Epidermal melanocyte (primary cell): ENCODE measurements at regions not wholly inside any gene's neighbourhood (a gene's known extent, or its start where the extent isn't known, plus 50 kb on each side); places are given as distances from the start of the nearest gene placed in this dataset.

ENCODE experiments used
- DNase-seq: peaks from one replicate; pipeline ENCODE4 v3.0.0; 2011; ENCODE audit warnings: low spot score; ENCODE audit not compliant: insufficient read length

DNA sequence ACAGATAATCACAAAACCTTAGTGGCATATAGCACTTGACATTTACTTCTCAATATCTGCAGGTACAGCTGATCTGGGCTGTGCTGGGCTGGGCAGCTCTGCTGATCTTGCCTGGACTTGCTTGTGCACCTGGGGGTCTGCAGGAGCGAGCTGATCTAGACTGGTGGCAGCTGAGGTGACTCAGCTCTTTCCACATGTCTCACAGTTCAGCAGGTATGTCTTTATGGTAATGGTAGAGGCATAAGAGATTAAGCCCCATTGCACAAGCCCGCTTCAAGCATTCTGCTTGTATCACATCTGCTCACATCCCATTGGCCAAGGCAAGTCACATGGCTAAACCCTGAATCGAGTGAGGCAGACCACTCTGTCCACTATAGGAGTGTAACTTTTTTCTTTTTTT, 506.7 kb downstream of the BCOR start:
- DNase-seq = no peak

DNA sequence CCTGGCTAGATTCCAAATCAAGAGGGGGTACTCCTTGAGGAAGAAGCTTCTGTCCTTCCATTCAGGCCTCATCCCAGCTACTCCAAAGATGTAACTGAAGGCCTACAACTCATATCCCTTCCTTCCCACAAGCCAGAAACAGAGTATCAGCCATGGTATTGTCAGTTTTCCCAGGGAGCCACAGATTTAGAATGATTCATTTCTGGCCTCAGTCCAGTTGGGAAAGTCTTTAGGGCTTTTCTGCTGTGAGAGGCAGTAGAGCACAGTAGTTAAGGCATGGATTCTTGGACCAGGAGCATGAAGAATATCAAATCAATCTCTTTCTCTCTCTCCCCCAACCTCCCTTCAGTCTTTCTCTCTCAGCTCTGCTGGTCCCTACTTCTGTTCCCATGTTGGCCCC, 505.0 kb downstream of the BCOR start:
- DNase-seq = no peak

DNA sequence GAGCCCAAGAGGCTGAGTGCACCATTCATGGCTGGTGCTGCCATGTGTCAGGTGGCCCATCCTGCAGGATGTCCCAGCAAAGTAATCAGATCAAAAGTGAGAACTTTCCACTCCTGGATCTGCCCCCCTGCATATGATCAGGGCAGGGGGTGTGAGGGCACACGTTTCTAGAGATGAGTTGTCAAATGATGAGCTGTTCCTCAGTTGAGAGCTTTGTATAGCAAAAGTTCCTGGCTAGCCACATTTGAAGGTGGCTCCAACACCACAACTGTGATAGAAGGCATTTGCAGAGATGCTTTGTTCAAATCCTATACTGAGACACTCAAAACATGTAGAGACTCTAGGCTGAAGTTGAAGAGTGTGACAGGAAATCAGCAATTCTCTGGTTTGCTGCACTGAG, 501.8 kb downstream of the BCOR start:
- no peak for DNase-seq

DNA sequence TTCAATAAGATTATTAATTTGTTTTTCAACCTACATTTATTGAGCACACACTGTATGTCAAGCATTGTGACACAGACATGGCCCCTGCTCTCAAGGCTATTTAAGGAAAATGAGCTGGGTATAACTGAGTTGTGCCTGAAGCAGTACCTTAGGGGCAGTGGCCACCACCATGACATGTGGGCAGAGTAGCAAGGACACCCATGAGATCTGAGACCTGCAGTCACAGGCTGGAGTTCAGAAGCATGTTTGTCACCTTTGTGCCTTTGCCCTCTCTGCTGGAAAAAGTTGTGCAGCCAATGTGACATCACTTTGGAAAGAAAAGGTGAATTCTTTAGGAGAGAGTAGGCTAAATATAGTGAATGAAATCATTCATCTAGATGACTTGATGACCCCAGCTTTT, 501.3 kb downstream of the BCOR start:
- DNase-seq = no peak

DNA sequence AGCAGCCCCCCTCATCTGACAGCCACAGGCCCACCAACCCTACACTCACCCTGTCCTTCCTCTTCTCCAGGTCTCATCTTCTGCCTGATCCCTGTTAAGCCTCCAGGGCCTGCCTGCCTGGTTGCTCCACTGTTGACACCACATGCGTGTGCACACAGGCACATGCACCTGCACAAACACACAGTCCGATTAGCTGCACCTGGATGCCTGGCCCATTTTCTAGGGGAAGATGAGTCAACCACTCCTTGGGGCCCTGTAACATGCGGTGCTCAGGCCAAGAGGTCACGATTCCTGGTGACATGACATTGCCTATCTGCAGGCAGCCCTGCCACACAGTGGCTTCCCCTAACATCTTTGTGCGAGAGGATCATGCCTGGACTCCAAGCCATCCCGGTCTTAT, 498.4 kb downstream of the BCOR start:
- DNase-seq = no peak

DNA sequence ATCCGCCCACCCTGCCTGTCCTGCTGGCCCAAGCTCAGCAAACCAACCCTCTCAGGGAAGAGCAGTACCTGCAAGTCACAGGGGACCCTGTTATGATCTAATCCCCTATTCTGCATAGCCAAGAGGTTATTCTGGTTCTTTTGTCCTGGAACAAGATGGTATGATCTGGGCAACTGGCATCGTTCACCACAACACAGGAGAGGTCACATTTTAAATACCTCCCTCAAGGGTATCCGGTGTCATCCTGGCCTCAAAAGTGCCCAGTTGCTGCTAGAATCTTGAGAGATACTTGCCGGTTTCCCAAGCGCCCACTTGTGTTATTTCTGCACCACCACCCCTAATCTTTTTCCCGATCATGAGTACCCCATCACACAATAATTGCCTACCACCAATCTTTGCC, 497.5 kb downstream of the BCOR start:
- DNase-seq = no peak

DNA sequence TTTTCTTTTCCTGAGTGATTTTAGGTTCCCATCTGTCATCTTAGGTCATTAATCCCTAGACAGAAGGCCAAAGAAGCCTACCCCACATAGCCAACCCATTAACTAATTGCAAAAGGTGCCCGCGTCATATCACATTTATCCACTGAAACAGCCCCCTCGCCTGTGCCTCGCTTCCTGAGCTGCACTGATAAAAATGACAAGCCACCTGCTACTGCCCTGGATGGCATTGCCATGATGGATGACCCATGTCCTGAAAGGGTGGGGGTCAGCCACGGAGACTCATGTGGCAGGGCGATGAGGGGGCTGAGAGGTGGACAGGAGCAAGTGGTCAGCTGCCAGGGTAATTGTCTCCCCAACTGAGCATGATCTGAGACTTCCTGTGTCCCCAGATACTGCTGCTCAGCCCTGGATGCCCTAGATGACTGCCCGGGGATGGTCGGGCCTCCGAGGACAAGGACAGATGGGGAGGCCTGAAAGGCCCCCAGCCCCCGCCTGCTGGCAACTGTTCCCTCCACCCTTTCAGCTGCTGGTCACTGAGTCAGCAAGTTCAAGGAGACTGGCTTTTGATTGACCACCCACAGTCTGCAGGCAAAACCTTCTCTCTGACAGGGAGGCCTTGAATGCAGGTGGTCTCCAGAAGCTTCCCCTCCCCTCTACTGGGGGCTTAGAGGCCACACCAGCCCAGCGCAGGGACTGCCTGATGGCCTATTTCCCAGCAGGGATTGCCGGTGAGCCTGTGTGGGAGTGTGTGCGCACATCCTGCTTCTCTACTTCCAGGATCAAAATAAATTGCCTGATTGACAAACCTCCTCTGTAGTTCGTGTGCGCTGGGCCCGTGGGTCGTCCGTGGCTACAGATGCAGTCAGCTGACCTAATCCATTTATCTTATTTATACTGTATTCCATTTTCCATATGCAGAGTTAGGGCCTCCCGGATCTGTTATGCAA, 496.3 kb downstream of the BCOR start:
- no peak for DNase-seq

DNA sequence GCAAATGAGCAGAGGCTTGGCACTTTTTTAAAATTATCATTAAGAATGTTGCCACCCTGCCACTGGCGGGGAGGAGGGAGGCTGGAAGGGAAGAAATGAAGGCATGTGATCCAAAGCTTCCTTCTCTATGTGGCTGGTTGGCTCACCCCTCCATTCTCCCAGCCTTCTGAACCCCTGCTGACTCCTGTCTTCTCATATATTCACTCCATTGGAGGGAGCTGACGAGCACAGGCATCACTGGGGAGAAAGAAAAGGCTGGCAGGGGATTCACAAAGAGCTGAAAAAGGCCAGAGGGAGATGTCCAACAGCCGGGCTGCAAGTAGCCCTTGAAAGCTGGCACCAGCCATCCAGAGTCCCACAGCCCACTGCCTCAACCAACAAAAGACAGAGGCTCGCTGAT, 495.6 kb downstream of the BCOR start:
- DNase-seq = no peak

DNA sequence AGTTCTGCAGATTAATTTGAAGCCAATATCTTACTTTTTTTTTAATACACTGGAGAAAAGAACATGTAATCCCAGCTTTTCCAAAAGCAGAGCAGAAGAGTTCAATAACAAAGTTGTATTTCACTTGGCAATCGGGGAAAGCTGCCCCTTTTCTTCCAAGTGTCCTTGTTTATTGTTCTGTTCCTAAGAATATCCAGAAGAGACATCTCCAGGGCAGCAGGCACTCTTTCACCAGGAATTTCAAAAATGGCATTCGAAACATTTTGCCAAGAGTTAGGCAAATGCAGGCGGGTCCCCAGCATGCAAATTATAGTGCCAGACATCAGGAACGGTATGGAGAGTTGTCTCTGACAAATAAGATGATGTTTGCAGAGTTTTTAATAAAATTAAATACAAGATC, 494.5 kb downstream of the BCOR start:
- no peak for DNase-seq

DNA sequence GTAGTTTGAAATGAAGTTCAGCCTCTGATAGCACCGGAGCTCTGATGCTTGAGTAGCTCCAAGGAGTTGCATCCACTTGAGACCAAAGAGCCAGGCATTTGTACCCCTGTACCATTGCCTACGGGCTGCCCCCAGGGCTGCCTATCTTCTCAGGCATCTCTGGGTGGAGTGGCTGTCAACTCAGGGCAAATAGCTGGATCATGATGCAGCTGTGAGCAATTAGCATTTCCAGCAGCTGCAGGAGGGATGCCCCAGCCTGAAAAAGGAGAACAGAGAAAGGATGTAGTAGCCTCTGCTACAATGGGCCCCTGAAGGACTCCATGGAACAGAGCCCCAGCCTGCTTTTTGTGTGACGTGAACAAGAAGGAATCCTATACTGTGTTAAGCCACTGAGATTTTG, 492.6 kb downstream of the BCOR start:
- no peak for DNase-seq

DNA sequence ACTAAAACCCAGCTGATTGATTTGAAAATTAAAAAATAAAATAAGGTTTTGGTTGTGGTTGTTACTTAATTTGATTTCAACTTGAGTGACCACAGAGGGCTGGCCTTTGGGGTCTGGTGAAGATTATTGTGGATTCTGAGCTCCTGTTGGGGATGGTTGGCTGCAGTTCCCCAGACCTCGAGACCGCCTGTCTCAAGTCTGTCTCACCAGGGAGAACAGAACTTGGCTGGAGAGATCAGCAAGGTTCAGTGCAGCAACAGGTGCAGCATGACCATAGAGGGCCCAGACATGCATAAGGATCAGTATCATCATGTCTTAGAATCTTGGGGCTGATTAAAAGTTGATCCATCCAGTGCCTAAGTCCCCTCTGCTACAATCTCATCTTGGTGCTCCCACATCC, 491.9 kb downstream of the BCOR start:
- no peak for DNase-seq

DNA sequence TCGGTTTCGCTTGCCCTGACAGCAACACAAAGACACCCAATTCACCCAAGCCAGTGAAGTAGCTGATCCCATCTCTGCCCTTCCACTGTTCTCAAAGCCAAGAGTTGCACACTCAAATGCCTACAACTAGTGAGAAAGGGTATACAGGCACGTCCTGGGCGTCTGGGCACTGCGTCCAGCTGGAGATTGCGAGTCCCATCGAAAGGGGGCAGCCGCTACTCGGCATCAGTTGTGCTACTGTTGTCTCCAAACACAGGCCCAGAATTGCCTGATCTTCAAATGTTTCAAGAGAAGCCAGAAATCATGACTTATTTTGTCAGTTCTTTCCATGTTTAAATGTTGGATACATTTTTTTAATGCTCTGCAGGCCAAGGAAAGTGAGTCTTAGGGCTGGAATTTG, 487.8 kb downstream of the BCOR start:
- DNase-seq = no peak

DNA sequence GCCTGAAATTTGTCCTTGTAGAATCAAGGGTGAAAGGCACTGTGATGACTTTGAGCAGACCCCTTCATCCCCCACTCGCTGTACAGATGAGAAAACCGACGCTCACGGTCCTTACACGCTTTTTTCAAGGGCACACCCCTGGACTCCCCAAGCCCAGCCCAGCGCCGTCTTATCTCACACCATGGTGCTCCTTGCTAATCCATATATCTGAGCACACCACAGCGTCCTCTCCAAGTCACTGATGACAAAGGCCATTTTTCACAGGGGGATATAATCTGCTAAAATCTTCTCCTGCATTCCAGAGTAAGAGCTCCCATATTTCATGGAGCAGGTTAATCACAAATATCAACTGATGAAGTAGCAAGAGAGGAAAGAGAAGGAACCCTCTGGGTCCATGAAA, 486.3 kb downstream of the BCOR start:
- DNase-seq = no peak

DNA sequence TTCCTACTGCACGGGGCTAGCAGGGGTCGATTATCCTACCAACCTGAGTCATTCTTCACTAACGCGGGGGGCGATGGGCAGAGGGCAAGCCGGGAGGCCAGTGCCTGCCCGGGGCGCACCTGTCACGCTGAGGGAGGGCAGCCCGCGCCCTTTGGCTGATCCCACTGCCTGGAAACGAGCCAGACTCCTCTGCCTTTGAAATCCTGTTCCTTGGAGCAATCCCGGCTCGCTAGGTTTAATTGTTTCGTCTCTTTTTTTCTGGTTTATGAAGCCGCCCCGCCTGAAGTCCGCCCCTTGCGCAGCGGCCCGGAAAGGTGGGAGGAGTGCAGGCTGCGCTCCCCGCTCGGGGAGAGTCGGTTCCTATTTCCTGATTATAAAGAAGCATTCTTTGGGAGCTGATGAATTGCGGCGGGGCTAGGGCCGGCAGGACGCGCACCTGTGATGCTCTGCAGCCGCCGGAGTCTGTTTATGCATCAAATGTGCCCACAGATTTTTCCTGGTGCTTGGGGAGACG, 484.2 kb downstream of the BCOR start:
- no peak for DNase-seq

DNA sequence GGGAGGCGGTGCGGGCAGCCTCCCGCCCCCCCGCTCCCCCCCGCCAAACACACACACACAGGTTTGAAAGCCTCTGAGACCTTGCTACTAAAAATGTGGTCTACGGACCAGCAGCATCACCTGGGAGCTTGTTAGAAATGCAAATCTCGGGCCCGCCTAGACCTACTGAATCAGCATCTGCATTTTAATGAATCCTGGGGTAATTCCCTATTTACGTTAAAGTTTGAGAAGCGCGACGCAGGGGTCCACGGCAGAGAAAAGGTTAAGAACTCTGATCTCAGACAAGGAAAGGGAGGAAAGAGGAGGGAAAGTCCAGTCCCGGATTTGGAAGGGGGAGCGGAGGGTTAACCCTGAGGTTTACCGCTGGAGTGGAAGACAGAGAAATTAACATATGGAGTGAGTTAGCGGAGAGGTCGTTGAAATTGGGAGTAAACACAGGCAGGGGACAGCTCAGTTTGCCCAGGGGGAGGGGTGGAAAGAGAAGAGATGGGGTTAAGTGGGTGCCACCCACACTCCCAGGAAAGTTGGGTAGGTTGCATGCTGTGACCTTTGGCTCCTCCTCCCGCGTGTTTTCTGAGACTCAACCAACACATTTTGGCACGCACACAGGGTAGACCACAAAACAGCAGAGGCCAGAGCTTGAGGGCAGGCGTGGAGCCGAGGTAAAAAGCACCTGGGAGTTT, 483.6 kb downstream of the BCOR start:
- DNase-seq = no peak

DNA sequence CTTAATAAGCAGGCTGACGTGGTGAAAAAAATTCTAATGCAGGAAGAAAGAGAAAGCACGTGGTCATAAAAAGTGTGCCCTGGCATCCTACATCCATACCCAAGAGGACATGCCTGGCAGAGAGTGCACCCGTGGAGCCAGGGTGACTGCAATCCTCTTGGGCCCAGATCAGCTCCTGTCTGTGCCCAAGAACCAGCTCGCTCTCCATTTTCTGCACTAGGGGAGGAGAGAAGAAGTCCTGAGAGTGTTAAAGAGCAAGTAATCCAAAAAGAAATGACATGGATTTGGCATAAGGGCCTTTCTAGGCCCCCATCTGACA, 483.1 kb downstream of the BCOR start:
- no peak for DNase-seq

DNA sequence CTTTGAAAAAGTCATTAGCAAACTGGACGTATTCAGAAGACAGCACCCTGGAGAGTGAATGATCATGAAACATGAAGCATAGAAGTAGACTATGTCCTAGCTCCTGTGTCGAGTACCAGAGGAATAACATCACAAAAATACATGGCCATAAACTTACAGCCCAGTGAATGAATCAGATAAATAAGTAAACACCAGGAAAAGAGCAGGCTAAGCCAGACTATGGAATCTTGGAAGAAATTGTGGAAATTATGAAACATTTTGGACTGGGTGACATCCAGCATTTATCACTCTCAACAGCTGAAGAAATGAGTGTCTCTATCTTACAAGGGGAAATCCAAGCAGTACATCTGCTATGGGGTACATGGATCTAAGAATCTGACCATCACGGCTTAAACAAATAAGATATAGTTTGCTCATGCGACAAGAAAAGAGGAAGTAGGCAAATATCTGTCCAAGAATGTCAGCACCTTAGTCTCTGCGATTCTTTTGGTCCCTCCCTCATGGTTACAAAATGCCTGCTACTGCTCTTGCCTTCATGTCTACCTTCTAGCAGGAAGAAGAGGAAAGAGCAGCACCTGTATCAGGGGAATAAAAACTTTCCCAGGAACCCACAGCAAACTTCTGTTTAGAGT, 481.5 kb downstream of the BCOR start:
- DNase-seq = no peak

DNA sequence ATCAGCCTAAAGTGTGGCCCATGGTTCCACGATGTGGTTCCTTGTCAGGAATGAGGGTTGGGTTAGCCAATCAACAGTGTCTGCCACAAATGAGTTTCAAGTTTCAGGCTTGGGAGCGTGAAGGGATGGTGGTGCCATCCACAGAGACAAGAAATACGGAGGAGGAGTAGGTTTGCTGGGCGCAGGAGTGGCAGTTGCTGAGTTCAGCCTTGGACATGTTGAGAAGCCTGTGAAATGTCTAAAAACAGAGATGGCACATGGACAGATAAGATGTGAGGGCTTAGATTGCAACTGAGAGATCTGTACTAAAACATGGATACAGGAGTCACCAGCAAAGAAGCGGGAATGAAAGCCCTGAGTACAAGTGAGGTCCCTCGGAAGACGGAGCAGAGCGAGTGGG, 481.0 kb downstream of the BCOR start:
- DNase-seq = no peak

DNA sequence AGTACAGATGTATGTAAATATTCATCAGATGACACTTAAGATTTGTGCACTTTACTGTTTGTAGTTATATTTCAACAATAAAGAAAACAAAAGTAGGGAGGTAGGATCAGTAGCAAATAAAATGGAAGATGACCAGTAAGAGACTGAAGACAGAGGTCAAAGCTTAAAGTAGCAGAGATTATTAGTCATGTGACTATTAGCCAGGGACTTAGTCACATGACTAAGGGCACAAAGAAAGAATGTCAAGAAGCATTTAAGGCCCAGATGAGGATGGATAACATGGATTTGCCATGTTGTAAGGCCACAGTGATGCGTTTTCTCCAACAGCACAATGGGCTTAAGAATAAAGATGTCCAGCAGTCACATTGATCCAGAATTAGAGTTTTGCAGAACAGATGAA, 479.6 kb downstream of the BCOR start:
- DNase-seq = no peak

DNA sequence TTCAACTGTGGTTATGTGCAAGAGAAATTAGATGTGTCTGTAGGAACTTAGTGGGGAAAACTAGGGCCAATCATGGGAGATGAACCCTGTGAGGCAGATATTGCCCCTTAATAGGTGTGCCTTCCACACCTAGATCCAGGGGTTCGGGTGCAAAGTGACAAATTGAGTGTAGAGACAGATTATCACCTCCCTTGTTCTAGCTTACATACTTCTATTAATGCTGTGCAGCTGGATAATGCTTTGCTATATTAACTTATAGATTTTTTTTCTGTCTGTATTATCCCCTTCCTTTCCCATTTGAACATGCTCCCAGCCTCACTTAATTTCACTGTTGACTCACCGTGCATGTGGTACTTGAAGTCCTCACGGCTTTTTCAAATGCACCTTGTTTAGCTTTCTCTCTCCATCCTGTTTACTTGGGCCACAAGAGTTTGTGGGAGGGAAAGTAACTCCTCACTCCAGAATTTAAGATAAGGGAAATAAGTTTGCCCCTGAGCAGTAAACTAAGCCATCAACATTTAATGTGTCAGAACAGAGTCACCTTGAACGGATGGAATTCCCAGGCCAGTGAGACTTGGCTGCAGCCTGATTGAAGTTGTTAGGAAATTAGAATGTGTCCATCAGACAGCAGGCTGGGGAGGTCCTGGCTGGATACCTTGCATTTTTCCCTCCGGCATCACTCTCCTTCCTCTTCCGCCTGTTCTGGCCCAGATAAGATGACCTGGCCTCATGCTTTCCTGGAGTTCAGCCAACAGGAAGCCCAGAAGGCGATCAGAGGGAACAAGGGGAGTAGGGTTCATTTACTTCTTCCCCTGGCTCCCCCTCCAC, 478.4 kb downstream of the BCOR start:
- DNase-seq = no peak

DNA sequence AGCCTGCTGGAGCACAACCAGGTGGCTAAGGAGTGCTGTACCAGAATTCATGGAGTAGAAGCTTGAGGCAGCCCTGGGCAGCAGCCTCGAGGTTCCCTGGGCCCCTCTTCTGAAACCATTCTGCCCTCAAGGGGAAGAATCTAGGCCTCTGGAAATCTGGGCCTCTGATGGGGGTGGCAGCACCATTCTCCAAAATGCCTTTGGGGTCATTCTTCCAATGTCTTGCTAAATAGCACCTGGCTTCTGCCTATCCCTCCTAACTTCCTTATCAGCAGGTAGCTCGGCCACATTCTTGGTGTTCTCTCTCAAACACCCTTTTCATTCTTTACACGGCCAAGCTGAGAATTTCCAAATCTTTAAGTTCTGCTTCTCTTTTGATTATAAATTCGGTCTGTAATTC, 473.6 kb downstream of the BCOR start:
- DNase-seq = no peak

DNA sequence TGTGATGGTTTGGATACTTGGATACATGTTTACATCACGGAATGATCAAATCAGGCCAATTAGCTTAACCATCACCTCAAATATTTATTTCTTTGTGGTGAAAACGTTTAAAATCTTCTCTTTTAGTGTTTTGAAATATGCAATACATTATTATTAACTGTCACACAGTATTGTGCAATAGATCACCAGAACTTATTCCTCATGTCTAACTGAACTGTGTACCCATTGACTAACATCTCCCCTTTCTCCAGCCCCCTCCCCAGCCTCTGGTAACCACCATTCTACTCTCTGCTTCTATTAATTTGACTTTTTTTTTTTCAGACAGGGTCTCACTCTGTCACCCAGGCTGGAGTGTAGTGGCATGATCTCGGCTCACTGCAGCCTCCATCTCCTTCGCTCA, 471.9 kb downstream of the BCOR start:
- no peak for DNase-seq
